H1 (cell line): ENCODE measurements at regions not wholly inside any gene's neighbourhood (a gene's known extent, or its start where the extent isn't known, plus 50 kb on each side); places are given as distances from the start of the nearest gene placed in this dataset.
A peak's percentile ranks its signal among the peaks of the same experiment; 100 is the strongest.

Experiments
- CTCF ChIA-PET: fragments of 300-600 bp; sonication (Branson Sonifier 250); formaldehyde crosslinking; loops from one replicate; lab custom pipeline; 2021; ENCODE audit not compliant: partially characterized antibody; lab: Charles Lee
- POLR2A ChIA-PET: fragments of 300-600 bp; sonication (Branson Sonifier 250); formaldehyde crosslinking; loops from one replicate; lab custom pipeline; 2021; ENCODE audit warnings: inconsistent platforms; ENCODE audit not compliant: partially characterized antibody; lab: Charles Lee
- DNase-seq, 2 experiments: peaks; one replicate each; pipeline versions ENCODE4 v3.0.0 to v3.0.0-alpha.2; 2010 to 2022; ENCODE audit warnings: low spot score in 2 of 2, low read depth in 1 of 2, mixed read lengths in 1 of 2
- FAIRE-seq: peaks from 2 replicates; lab custom pipeline; 2011; peaks lifted over from hg19 to GRCh38; lab: Jason Lieb, UNC
- H2AFZ ChIP-seq: 2 replicates; pipeline ENCODE4 v1.8.1; 2012; ENCODE audit warnings: low read length, inconsistent platforms
- H2AK5ac ChIP-seq: 2 replicates; pipeline ENCODE4 v1.6.1; 2013; ENCODE audit warnings: low read depth, low read length
- H2BK120ac ChIP-seq: replicated peaks from 2 replicates; pipeline ENCODE3; 2013; ENCODE audit warnings: low read depth, low read length, inconsistent platforms
- H2BK12ac ChIP-seq: 2 replicates; pipeline ENCODE4 v1.6.1; 2013; ENCODE audit warnings: low read depth, low read length
- H2BK15ac ChIP-seq: 2 replicates; pipeline ENCODE4 v1.6.1; 2013; ENCODE audit warnings: low read length
- H2BK20ac ChIP-seq: 2 replicates; pipeline ENCODE4 v1.6.1; 2013; ENCODE audit warnings: low read length
- H2BK5ac ChIP-seq: 2 replicates; pipeline ENCODE4 v1.6.1; 2013; ENCODE audit warnings: low read depth, low read length
- H3K14ac ChIP-seq: 2 replicates; pipeline ENCODE4 v1.6.1; 2013; ENCODE audit warnings: inconsistent platforms; ENCODE audit not compliant: insufficient read length
- H3K18ac ChIP-seq: 2 replicates; pipeline ENCODE4 v1.6.1; 2013; ENCODE audit warnings: low read length; ENCODE audit errors: extremely low read depth
- H3K23ac ChIP-seq: 2 replicates; pipeline ENCODE4 v1.6.1; 2013; ENCODE audit warnings: inconsistent platforms; ENCODE audit not compliant: insufficient read length
- H3K23me2 ChIP-seq: 2 replicates; pipeline ENCODE4 v1.6.1; 2013; ENCODE audit warnings: low read depth, low read length
- H3K27ac ChIP-seq: 2 replicates; pipeline ENCODE4 v1.6.1; 2011; ENCODE audit warnings: low read depth, low read length, inconsistent platforms
- H3K27me3 ChIP-seq, 4 experiments: replicated peaks in 1 of 4; 1 replicate in 1 of 4; 2 replicates in 3 of 4; pipeline versions ENCODE4 v1.6.1 to v1.8.1; 2011 to 2013; ENCODE audit warnings: low read length in 3 of 4, mild to moderate bottlenecking in 3 of 4, inconsistent platforms in 2 of 4, mixed read lengths in 2 of 4, moderate library complexity in 1 of 4; ENCODE audit not compliant: control insufficient read depth in 3 of 4, insufficient read depth in 3 of 4; ENCODE audit errors: extremely low read depth in 1 of 4
- H3K36me3 ChIP-seq, 4 experiments: 2 replicates each; pipeline versions ENCODE4 v1.6.1 to v1.8.1; 2011 to 2013; ENCODE audit warnings: mild to moderate bottlenecking in 4 of 4, low read length in 3 of 4, moderate library complexity in 2 of 4, control low read depth in 1 of 4, inconsistent platforms in 1 of 4; ENCODE audit not compliant: insufficient read depth in 4 of 4, control insufficient read depth in 2 of 4
- H3K4ac ChIP-seq: replicated peaks from 2 replicates; pipeline ENCODE3; 2013; ENCODE audit warnings: low read length, low read depth, mixed read lengths, inconsistent platforms; ENCODE audit not compliant: insufficient read length
- H3K4me1 ChIP-seq, 4 experiments: replicated peaks in 1 of 4; 1 replicate in 1 of 4; 2 replicates in 3 of 4; pipeline versions ENCODE4 v1.6.1 to v1.8.1; 2011 to 2013; ENCODE audit warnings: low read length in 3 of 4, inconsistent platforms in 2 of 4, mixed read lengths in 1 of 4; ENCODE audit not compliant: insufficient read depth in 4 of 4, control insufficient read depth in 3 of 4
- H3K4me2 ChIP-seq, 2 experiments: 2 replicates each; pipeline versions ENCODE4 v1.6.1 to v1.8.1; 2011 to 2013; ENCODE audit warnings: low read depth in 2 of 2, low read length in 2 of 2, control low read depth in 1 of 2, inconsistent platforms in 1 of 2, mild to moderate bottlenecking in 1 of 2; ENCODE audit not compliant: insufficient read depth in 1 of 2
- H3K4me3 ChIP-seq, 4 experiments: fragments of 200-600, 300-600 bp in 1 of 4; sonication (generic), shearing (Covaris generic), sonication (Bioruptor Twin) in 1 of 4; 2 replicates each; pipeline versions ENCODE4 v1.5.1 to v1.8.1; 2011 to 2016; ENCODE audit warnings: low read length in 4 of 4, low read depth in 3 of 4, control low read depth in 2 of 4, inconsistent platforms in 2 of 4, mild to moderate bottlenecking in 2 of 4, mixed read lengths in 1 of 4, moderate library complexity in 1 of 4; ENCODE audit not compliant: insufficient read depth in 2 of 4; ENCODE audit errors: extremely low read depth in 1 of 4
- H3K56ac ChIP-seq: replicated peaks from 2 replicates; pipeline ENCODE3; 2013; ENCODE audit warnings: low read depth, mild to moderate bottlenecking, mixed read lengths, low read length, inconsistent platforms; ENCODE audit not compliant: insufficient read length
- H3K79me1 ChIP-seq: 2 replicates; pipeline ENCODE4 v1.6.1; 2013; ENCODE audit warnings: low read depth, low read length, control low read depth
- H3K79me2 ChIP-seq, 2 experiments: 2 replicates each; pipeline versions ENCODE4 v1.6.1 to v1.8.1; 2012 to 2013; ENCODE audit warnings: low read length in 2 of 2, mild to moderate bottlenecking in 2 of 2, inconsistent platforms in 1 of 2; ENCODE audit not compliant: insufficient read depth in 2 of 2, control insufficient read depth in 1 of 2
- H3K9ac ChIP-seq, 4 experiments: replicated peaks in 1 of 4; 1 replicate in 1 of 4; 2 replicates in 3 of 4; pipeline versions ENCODE4 v1.6.1 to v1.8.1; 2011 to 2013; ENCODE audit warnings: low read depth in 3 of 4, low read length in 3 of 4, control low read depth in 2 of 4, mild to moderate bottlenecking in 2 of 4, moderate library complexity in 2 of 4, inconsistent platforms in 1 of 4; ENCODE audit errors: extremely low read depth in 1 of 4
- H3K9me3 ChIP-seq, 2 experiments: 2 replicates each; pipeline versions ENCODE4 v1.6.1 to v1.8.1; 2012 to 2013; ENCODE audit warnings: mild to moderate bottlenecking in 2 of 2, moderate library complexity in 2 of 2, control low read depth in 1 of 2, inconsistent platforms in 1 of 2, low read depth in 1 of 2, low read length in 1 of 2, mixed read lengths in 1 of 2; ENCODE audit not compliant: insufficient read depth in 2 of 2
- H4K20me1 ChIP-seq, 2 experiments: replicated peaks in 1 of 2; 2 replicates each; pipeline versions ENCODE3 to v1.8.1; 2011 to 2013; ENCODE audit warnings: inconsistent platforms in 2 of 2, low read length in 2 of 2, mild to moderate bottlenecking in 1 of 2; ENCODE audit not compliant: insufficient read depth in 2 of 2, control insufficient read depth in 1 of 2
- H4K5ac ChIP-seq: 2 replicates; pipeline ENCODE4 v1.6.1; 2013; ENCODE audit warnings: low read length, low read depth, mixed read lengths, inconsistent platforms; ENCODE audit not compliant: insufficient read length
- H4K8ac ChIP-seq: 2 replicates; pipeline ENCODE4 v1.8.0; 2013; ENCODE audit warnings: mild to moderate bottlenecking, moderate library complexity, low read length, inconsistent platforms; ENCODE audit not compliant: insufficient read depth; ENCODE audit errors: extremely low read depth
- H4K91ac ChIP-seq: replicated peaks from 2 replicates; pipeline ENCODE3; 2013; ENCODE audit warnings: low read length, mixed read lengths, inconsistent platforms; ENCODE audit not compliant: insufficient read length
- E2F6 ChIP-seq: IDR thresholded peaks from 2 replicates; pipeline ENCODE4 v1.6.1; 2012; ENCODE audit warnings: inconsistent platforms
- EP300 ChIP-seq, 2 experiments: IDR thresholded peaks; 1 replicate in 1 of 2; 2 replicates in 1 of 2; pipeline ENCODE4 v1.6.1; 2011 to 2012; ENCODE audit warnings: low read depth in 2 of 2, low read length in 2 of 2, mild to moderate bottlenecking in 2 of 2, borderline replicate concordance in 1 of 2, inconsistent platforms in 1 of 2, moderate library complexity in 1 of 2
- KDM1A ChIP-seq: fragments of 200-600, 300-600 bp; sonication (generic); IDR thresholded peaks from 2 replicates; pipeline ENCODE4 v1.7.1; 2016; ENCODE audit warnings: mild to moderate bottlenecking, low read length, borderline replicate concordance
- RAD21 ChIP-seq, 2 experiments: IDR thresholded peaks in 1 of 2; conservative IDR thresholded peaks in 1 of 2; 2 replicates each; pipeline ENCODE4 v1.6.1; 2011; ENCODE audit warnings: low read depth in 2 of 2, low read length in 2 of 2, improper control_type of control experiment in 1 of 2, inconsistent platforms in 1 of 2, mild to moderate bottlenecking in 1 of 2, moderate library complexity in 1 of 2
- TAF1 ChIP-seq: IDR thresholded peaks from 2 replicates; pipeline ENCODE4 v1.6.1; 2011; ENCODE audit warnings: mild to moderate bottlenecking, low read depth, low read length
- TCF12 ChIP-seq: IDR thresholded peaks from 2 replicates; pipeline ENCODE4 v1.6.1; 2011; ENCODE audit warnings: low read depth, mild to moderate bottlenecking, low read length
- WGBS, 2 experiments: shearing (Covaris generic) in 1 of 2; methylation state at CpG; one replicate each; pipeline versions ENCODE4 v1.1.6 to v1.1.7; 2013 to 2015; ENCODE audit warnings: low lambda C conversion rate in 2 of 2, mixed read lengths in 2 of 2, inconsistent platforms in 1 of 2, low coverage in 1 of 2, missing lambda C conversion rate in 1 of 2; ENCODE audit not compliant: insufficient replicate concordance in 2 of 2, insufficient coverage in 1 of 2, insufficient read length in 1 of 2; ENCODE audit errors: extremely low coverage in 1 of 2, missing lambda C conversion rate in 1 of 2; 5-methylcytosine and 5-hydroxymethylcytosine counted together
- TF ChIP-seq, protein P1 (sequence below), 3 experiments: IDR thresholded peaks; 1 replicate in 2 of 3; 2 replicates in 1 of 3; pipeline versions ENCODE4 v1.5.1 to v1.6.1; 2011; ENCODE audit warnings: low read length in 3 of 3, mild to moderate bottlenecking in 3 of 3, inconsistent platforms in 2 of 3, low read depth in 1 of 3, moderate library complexity in 1 of 3; ENCODE audit not compliant: insufficient read depth in 1 of 3; ENCODE audit errors: control extremely low read depth in 1 of 3

DNA sequence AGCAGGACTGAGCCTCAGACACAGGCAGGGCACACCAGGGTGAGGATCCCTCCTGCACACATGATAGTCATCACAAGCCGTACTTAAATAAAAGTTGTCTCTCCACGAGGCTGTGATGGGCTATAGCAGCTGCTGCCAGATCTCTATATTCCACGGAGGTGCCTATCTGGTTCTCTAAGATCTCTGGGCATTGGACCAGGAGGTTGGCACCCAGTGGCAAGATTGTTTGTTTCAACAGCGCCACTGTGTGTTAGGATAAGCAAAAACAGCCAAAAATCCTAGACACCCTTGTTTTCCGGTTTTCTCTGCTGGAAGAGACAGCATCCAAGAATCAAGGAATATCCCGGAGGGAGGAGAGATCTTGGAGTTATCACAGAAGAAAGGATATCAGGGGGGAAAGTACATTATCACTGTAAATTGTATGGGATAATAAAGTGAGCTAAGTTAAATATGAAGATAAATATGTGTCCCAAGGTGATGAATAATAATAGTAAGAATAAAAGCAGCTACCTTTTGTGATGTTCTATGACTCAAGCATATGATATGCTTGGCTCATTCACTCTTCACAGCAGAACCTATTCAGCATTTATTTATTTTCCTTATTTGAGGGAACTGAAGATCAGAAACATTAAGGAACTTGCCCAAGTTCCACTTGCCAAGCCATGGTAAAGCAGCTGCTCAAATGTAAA is 90.6 kb upstream of the AKAP13 start:
- DNase-seq, result no peak
- Histone ChIP-seq H3K23ac (no peak overlapping the region), H3K14ac (no peak overlapping the region), H3K4me1 (no peaks in the 10 kb centered on the region), H3K18ac (no peak overlapping the region), H2BK12ac (no peak overlapping the region)
- TF ChIP-seq TCF12 (0 out of 2 replicates have a peak, but pooled peaks have one; percentile 41), KDM1A (no peak), RAD21 (IDR thresholded peaks at IDR 0.05 in 1 of 2, conservative IDR thresholded peaks at IDR 0.05 in 1 of 2; ENCODE audit: low read depth in 2 of 2, low read length in 2 of 2) (peak; percentile 67 to 77), TAF1 (no peak), E2F6 (no peak), EP300 (IDR thresholded peaks at IDR 0.05; ENCODE audit: borderline replicate concordance in 1 of 2, low read depth in 2 of 2, low read length in 2 of 2) (no peak)
- TF ChIP-seq, protein P1, sequence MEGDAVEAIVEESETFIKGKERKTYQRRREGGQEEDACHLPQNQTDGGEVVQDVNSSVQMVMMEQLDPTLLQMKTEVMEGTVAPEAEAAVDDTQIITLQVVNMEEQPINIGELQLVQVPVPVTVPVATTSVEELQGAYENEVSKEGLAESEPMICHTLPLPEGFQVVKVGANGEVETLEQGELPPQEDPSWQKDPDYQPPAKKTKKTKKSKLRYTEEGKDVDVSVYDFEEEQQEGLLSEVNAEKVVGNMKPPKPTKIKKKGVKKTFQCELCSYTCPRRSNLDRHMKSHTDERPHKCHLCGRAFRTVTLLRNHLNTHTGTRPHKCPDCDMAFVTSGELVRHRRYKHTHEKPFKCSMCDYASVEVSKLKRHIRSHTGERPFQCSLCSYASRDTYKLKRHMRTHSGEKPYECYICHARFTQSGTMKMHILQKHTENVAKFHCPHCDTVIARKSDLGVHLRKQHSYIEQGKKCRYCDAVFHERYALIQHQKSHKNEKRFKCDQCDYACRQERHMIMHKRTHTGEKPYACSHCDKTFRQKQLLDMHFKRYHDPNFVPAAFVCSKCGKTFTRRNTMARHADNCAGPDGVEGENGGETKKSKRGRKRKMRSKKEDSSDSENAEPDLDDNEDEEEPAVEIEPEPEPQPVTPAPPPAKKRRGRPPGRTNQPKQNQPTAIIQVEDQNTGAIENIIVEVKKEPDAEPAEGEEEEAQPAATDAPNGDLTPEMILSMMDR (IDR thresholded peaks at IDR 0.05; ENCODE audit: control extremely low read depth in 1 of 3, insufficient read depth in 1 of 3, low read depth in 1 of 3, low read length in 3 of 3), result peak; percentile 9 to 75 (median 66)
- TF ChIP-seq, all 59 proteins: peak for 3
- no peak overlapping the region for H3K56ac ChIP-seq
- no peak overlapping the region for H4K91ac ChIP-seq
- 49% methylated on average over 6 of the region's 6 CpGs; no CpG with 5 or more reads in 1 of the 2 experiments for WGBS, 2 experiments
- H3K79me1 ChIP-seq, result no peaks in the 10 kb centered on the region
- H3K23me2 ChIP-seq, result no peaks in the 10 kb centered on the region; the same call in 1 of the 2 replicates
- no peak overlapping the region for H3K27ac ChIP-seq
- no peaks in the 10 kb centered on the region for H3K36me3 ChIP-seq
- CTCF ChIA-PET, result interaction anchor here (0.7 to 2.8 kb wide), 26 partner anchors 9 to 438 kb away, joined by 3 to 17 read pairs (median 4); no protein-coding TSS in a partner anchor
- no peak overlapping the region for H2BK20ac ChIP-seq
- no peak overlapping the region for H2BK15ac ChIP-seq
- no peak overlapping the region for H3K9ac ChIP-seq
- H2BK5ac ChIP-seq, result no peak overlapping the region
- peak; percentile 85 for FAIRE-seq
- no peak overlapping the region for H2AFZ ChIP-seq
- H4K20me1 ChIP-seq, result no peaks in the 10 kb centered on the region
- POLR2A ChIA-PET, result no interaction called here
- no peak overlapping the region; the same call in 1 of the 2 replicates for H4K8ac ChIP-seq
- H3K4me3 ChIP-seq, result no peak overlapping the region
- H3K27me3 ChIP-seq, result no peaks in the 10 kb centered on the region; a peak in 2 of 7 replicates
- H3K4ac ChIP-seq, result no peak overlapping the region
- H2AK5ac ChIP-seq, result no peak overlapping the region
- H4K5ac ChIP-seq, result no peak overlapping the region
- no peak overlapping the region for H3K4me2 ChIP-seq
- H2BK120ac ChIP-seq, result no peak overlapping the region
- no peaks in the 10 kb centered on the region for H3K79me2 ChIP-seq
- no peaks in the 10 kb centered on the region; a peak in 1 of 4 replicates for H3K9me3 ChIP-seq
